HEK293 (cell line): ENCODE measurements at regions not wholly inside any gene's neighbourhood (a gene's known extent, or its start where the extent isn't known, plus 50 kb on each side); places are given as distances from the start of the nearest gene placed in this dataset.

Experiments
- CTCF ChIA-PET: fragments of 350-600 bp; formaldehyde crosslinking; extraction: SDS; loops from one replicate; lab custom pipeline; 2021; ENCODE audit warnings: antibody characterized with exemption; lab: Yijun Ruan, JAX
- POLR2A ChIA-PET: fragments of 300-600 bp; formaldehyde crosslinking; extraction: SDS; loops from one replicate; lab custom pipeline; 2020; ENCODE audit warnings: antibody characterized with exemption, inconsistent platforms; lab: Yijun Ruan, JAX
- H3K27ac ChIP-seq: fragments of 200-500 bp; sonication (Bioruptor generic); 2 replicates; pipeline ENCODE4 v1.5.1; 2014; ENCODE audit warnings: low read depth, low read length, control low read depth, inconsistent platforms; ENCODE audit errors: extremely low read depth
- H3K36me3 ChIP-seq, 2 experiments: fragments of 200-500 bp in 1 of 2; sonication (Bioruptor generic) in 1 of 2; 1 replicate in 1 of 2; 2 replicates in 1 of 2; pipeline ENCODE4 v1.5.1; 2014 to 2017; ENCODE audit warnings: inconsistent platforms in 2 of 2, low read length in 2 of 2; ENCODE audit not compliant: control insufficient read depth in 2 of 2, insufficient read depth in 1 of 2
- H3K4me1 ChIP-seq: fragments of 200-500 bp; sonication (Bioruptor generic); 2 replicates; pipeline ENCODE4 v1.5.1; 2014; ENCODE audit warnings: mild to moderate bottlenecking, low read length, inconsistent platforms; ENCODE audit not compliant: control insufficient read depth, insufficient read depth
- H3K4me3 ChIP-seq: 2 replicates; pipeline ENCODE4 v1.5.1; 2011; ENCODE audit warnings: low read depth, mild to moderate bottlenecking, control low read depth, low read length, moderate library complexity
- H3K9me3 ChIP-seq: fragments of 200-500 bp; sonication (Bioruptor generic); 2 replicates; pipeline ENCODE4 v1.5.1; 2014; ENCODE audit warnings: low read depth, low read length, inconsistent platforms; ENCODE audit not compliant: control insufficient read depth, insufficient read depth
- GLIS2 ChIP-seq: fragments of 450-650 bp; formaldehyde crosslinking; IDR thresholded peaks from 2 replicates; pipeline ENCODE4 v1.5.1; 2016; ENCODE audit warnings: missing biosample characterization, missing genetic modification characterization
- KLF8 ChIP-seq: fragments of 450-650 bp; formaldehyde crosslinking; IDR thresholded peaks from 2 replicates; pipeline ENCODE4 v1.5.1; 2016; ENCODE audit warnings: missing biosample characterization, missing genetic modification characterization
- SALL2 ChIP-seq: fragments of 450-650 bp; formaldehyde crosslinking; IDR thresholded peaks from 2 replicates; pipeline ENCODE4 v1.5.0; 2017; ENCODE audit warnings: missing biosample characterization, mild to moderate bottlenecking, missing genetic modification characterization, borderline replicate concordance
- YY2 ChIP-seq: fragments of 450-650 bp; formaldehyde crosslinking; IDR thresholded peaks from 2 replicates; pipeline ENCODE4 v1.5.1; 2016; ENCODE audit warnings: missing biosample characterization, missing genetic modification characterization
- ZBTB21 ChIP-seq: fragments of 450-650 bp; formaldehyde crosslinking; IDR thresholded peaks from 2 replicates; pipeline ENCODE4 v1.5.1; 2017; ENCODE audit warnings: missing biosample characterization, missing genetic modification characterization
- ZFP69B ChIP-seq: fragments of 450-650 bp; formaldehyde crosslinking; IDR thresholded peaks from 2 replicates; pipeline ENCODE4 v1.5.1; 2016; ENCODE audit warnings: missing biosample characterization, missing genetic modification characterization
- ZNF19 ChIP-seq: fragments of 450-650 bp; formaldehyde crosslinking; IDR thresholded peaks from 2 replicates; pipeline ENCODE4; 2016; ENCODE audit warnings: missing biosample characterization, missing genetic modification characterization, low read depth
- ZNF24 ChIP-seq: fragments of 450-650 bp; formaldehyde crosslinking; IDR thresholded peaks from 2 replicates; pipeline ENCODE4 v1.5.1; 2016; ENCODE audit warnings: missing biosample characterization, missing genetic modification characterization
- ZNF354C ChIP-seq: fragments of 450-650 bp; formaldehyde crosslinking; IDR thresholded peaks from 2 replicates; pipeline ENCODE4 v1.5.1; 2016; ENCODE audit warnings: missing biosample characterization, missing genetic modification characterization, low read depth, borderline replicate concordance
- ZNF530 ChIP-seq: fragments of 450-650 bp; formaldehyde crosslinking; IDR thresholded peaks from 2 replicates; pipeline ENCODE4 v1.5.1; 2016; ENCODE audit warnings: low read depth, missing biosample characterization, missing genetic modification characterization
- ZNF555 ChIP-seq: fragments of 450-650 bp; formaldehyde crosslinking; conservative IDR thresholded peaks from 2 replicates; pipeline ENCODE4 v1.5.1; 2017; ENCODE audit warnings: missing biosample characterization, mild to moderate bottlenecking, missing genetic modification characterization, inconsistent platforms
- ZNF658 ChIP-seq: fragments of 450-650 bp; formaldehyde crosslinking; IDR thresholded peaks from 2 replicates; pipeline ENCODE4; 2016; ENCODE audit warnings: missing biosample characterization, missing genetic modification characterization
- ZNF664 ChIP-seq: fragments of 450-650 bp; formaldehyde crosslinking; IDR thresholded peaks from 2 replicates; pipeline ENCODE4 v1.5.1; 2016; ENCODE audit warnings: missing biosample characterization, missing genetic modification characterization
- ZNF747 ChIP-seq: fragments of 450-650 bp; formaldehyde crosslinking; IDR thresholded peaks from 2 replicates; pipeline ENCODE4 v1.5.1; 2016; ENCODE audit warnings: missing biosample characterization, missing genetic modification characterization
- ZNF776 ChIP-seq: fragments of 450-650 bp; formaldehyde crosslinking; IDR thresholded peaks from 2 replicates; pipeline ENCODE4 v1.5.0; 2017; ENCODE audit warnings: missing biosample characterization, missing genetic modification characterization, borderline replicate concordance
- ZNF777 ChIP-seq: fragments of 450-650 bp; formaldehyde crosslinking; IDR thresholded peaks from 2 replicates; pipeline ENCODE4 v1.5.1; 2017; ENCODE audit warnings: missing biosample characterization, missing genetic modification characterization, borderline replicate concordance
- TF ChIP-seq, protein P1 (sequence below): fragments of 450-650 bp; formaldehyde crosslinking; IDR thresholded peaks from 2 replicates; pipeline ENCODE4 v1.5.1; 2016; ENCODE audit warnings: missing biosample characterization, missing genetic modification characterization
- TF ChIP-seq, protein P2 (sequence below): fragments of 450-650 bp; formaldehyde crosslinking; IDR thresholded peaks from 2 replicates; pipeline ENCODE4 v1.5.1; 2016; ENCODE audit warnings: missing biosample characterization, missing genetic modification characterization
- TF ChIP-seq, protein P3 (sequence below): fragments of 450-650 bp; formaldehyde crosslinking; conservative IDR thresholded peaks from 2 replicates; pipeline ENCODE4 v1.5.1; 2016; ENCODE audit warnings: low read depth, missing biosample characterization, missing genetic modification characterization
- TF ChIP-seq, protein P4 (sequence below): fragments of 450-650 bp; formaldehyde crosslinking; IDR thresholded peaks from 2 replicates; pipeline ENCODE4 v1.5.1; 2017; ENCODE audit warnings: missing biosample characterization, missing genetic modification characterization
- TF ChIP-seq, protein P5 (sequence below): fragments of 450-650 bp; formaldehyde crosslinking; IDR thresholded peaks from 2 replicates; pipeline ENCODE4 v1.5.1; 2017; ENCODE audit warnings: missing biosample characterization, missing genetic modification characterization
- TF ChIP-seq, protein P6 (sequence below): IDR thresholded peaks from 2 replicates; pipeline ENCODE4 v1.6.1; 2011; ENCODE audit warnings: mild to moderate bottlenecking, low read depth, low read length, borderline replicate concordance

DNA sequence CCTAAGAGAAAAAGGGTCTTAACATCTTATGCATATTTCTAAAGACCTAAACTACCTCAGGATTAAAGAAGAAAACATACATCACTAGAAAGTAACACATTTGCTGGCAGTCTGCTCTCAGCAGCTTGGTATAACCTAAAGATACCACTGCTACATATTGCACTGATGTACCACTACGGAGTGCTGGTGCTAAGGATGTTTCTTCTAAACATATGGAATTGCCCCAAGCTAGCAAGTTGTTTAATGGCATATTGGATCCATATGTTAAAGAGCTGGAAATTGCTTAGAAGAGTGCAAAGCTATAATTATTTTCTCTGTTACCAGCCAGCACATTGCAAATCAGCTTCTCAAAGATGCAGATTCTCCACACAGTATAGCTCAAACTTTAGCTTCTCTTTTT is 436.5 kb upstream of the GALNTL6 start (continued):
- TF ChIP-seq ZNF354C (tag by site-specific recombination) = no peak
- TF ChIP-seq, all 188 proteins: peak for 0

DNA sequence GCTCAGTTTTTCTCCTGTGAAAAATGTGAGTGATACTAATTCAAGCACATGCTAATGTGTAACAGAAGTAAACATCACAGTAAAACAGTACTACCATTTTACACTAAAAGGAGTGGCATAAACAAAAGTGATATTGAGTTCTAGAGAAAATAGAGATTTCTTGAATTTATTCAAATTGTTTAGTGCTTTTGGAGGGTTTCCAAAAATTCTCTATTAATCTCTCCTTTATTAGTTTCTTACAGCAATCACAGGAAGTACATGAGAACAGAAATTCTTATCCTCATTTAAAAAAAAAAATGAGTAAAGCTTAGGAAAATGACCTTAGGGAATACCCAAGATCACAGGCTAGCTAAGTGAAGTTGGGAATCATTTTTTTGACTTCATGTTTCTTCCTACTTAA is 459.7 kb upstream of the GALNTL6 start:
- TF ChIP-seq, protein P1, sequence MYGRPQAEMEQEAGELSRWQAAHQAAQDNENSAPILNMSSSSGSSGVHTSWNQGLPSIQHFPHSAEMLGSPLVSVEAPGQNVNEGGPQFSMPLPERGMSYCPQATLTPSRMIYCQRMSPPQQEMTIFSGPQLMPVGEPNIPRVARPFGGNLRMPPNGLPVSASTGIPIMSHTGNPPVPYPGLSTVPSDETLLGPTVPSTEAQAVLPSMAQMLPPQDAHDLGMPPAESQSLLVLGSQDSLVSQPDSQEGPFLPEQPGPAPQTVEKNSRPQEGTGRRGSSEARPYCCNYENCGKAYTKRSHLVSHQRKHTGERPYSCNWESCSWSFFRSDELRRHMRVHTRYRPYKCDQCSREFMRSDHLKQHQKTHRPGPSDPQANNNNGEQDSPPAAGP (tag by site-specific recombination) = no peak
- TF ChIP-seq, protein P2, sequence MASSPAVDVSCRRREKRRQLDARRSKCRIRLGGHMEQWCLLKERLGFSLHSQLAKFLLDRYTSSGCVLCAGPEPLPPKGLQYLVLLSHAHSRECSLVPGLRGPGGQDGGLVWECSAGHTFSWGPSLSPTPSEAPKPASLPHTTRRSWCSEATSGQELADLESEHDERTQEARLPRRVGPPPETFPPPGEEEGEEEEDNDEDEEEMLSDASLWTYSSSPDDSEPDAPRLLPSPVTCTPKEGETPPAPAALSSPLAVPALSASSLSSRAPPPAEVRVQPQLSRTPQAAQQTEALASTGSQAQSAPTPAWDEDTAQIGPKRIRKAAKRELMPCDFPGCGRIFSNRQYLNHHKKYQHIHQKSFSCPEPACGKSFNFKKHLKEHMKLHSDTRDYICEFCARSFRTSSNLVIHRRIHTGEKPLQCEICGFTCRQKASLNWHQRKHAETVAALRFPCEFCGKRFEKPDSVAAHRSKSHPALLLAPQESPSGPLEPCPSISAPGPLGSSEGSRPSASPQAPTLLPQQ (tag by site-specific recombination) = no peak
- TF ChIP-seq KLF8 = no peak
- TF ChIP-seq ZNF747 (tag by site-specific recombination) = no peak
- no peak for TF ChIP-seq ZBTB21 (tag by site-specific recombination)
- no peak for TF ChIP-seq ZNF19 (tag by site-specific recombination)
- TF ChIP-seq ZNF354C (tag by site-specific recombination) = no peak
- TF ChIP-seq ZNF555 (tag by site-specific recombination) = no peak
- TF ChIP-seq SALL2 (tag by site-specific recombination) = no peak
- POLR2A ChIA-PET = no interaction called here
- Histone ChIP-seq H3K4me3 (no peak overlapping the region), H3K36me3 (no peaks in the 10 kb centered on the region), H3K27ac (no peak overlapping the region), H3K4me1 (no peaks in the 10 kb centered on the region), H3K9me3 (no peaks in the 10 kb centered on the region)
- CTCF ChIA-PET = no interaction called here

DNA sequence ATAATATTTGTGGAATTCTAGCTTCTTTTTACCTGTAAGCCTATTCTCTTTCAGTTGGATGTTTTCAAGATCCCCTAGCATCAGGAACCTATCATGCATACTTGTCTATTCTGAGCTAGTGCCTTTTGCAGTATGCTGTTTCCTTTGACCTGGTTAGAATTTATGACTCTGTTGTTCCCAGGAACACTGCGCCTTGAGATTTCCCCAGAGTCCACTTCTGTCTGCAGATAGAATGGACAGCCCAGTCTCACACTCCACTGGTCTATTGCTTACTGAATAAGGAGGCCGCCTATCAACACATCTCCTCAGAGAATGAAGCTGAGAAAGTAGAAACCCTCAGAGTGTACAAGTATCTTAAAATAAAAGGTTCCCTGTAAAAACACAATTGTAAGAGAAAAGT is 465.1 kb upstream of the GALNTL6 start:
- Histone ChIP-seq H3K4me3 (no peak overlapping the region), H3K36me3 (no peaks in the 10 kb centered on the region), H3K4me1 (no peaks in the 10 kb centered on the region), H3K27ac (no peak overlapping the region), H3K9me3 (no peaks in the 10 kb centered on the region)
- CTCF ChIA-PET = no interaction called here
- POLR2A ChIA-PET = no interaction called here
- TF ChIP-seq YY2 (tag by site-specific recombination) (no peak), SALL2 (tag by site-specific recombination) (no peak), ZNF24 (tag by site-specific recombination) (no peak), ZNF658 (tag by site-specific recombination) (no peak), ZNF776 (tag by site-specific recombination) (no peak), ZNF777 (tag by site-specific recombination) (no peak), GLIS2 (tag by site-specific recombination) (no peak), ZFP69B (tag by site-specific recombination) (no peak), ZNF530 (tag by site-specific recombination) (no peak), ZNF664 (no peak)
- TF ChIP-seq, protein P3, sequence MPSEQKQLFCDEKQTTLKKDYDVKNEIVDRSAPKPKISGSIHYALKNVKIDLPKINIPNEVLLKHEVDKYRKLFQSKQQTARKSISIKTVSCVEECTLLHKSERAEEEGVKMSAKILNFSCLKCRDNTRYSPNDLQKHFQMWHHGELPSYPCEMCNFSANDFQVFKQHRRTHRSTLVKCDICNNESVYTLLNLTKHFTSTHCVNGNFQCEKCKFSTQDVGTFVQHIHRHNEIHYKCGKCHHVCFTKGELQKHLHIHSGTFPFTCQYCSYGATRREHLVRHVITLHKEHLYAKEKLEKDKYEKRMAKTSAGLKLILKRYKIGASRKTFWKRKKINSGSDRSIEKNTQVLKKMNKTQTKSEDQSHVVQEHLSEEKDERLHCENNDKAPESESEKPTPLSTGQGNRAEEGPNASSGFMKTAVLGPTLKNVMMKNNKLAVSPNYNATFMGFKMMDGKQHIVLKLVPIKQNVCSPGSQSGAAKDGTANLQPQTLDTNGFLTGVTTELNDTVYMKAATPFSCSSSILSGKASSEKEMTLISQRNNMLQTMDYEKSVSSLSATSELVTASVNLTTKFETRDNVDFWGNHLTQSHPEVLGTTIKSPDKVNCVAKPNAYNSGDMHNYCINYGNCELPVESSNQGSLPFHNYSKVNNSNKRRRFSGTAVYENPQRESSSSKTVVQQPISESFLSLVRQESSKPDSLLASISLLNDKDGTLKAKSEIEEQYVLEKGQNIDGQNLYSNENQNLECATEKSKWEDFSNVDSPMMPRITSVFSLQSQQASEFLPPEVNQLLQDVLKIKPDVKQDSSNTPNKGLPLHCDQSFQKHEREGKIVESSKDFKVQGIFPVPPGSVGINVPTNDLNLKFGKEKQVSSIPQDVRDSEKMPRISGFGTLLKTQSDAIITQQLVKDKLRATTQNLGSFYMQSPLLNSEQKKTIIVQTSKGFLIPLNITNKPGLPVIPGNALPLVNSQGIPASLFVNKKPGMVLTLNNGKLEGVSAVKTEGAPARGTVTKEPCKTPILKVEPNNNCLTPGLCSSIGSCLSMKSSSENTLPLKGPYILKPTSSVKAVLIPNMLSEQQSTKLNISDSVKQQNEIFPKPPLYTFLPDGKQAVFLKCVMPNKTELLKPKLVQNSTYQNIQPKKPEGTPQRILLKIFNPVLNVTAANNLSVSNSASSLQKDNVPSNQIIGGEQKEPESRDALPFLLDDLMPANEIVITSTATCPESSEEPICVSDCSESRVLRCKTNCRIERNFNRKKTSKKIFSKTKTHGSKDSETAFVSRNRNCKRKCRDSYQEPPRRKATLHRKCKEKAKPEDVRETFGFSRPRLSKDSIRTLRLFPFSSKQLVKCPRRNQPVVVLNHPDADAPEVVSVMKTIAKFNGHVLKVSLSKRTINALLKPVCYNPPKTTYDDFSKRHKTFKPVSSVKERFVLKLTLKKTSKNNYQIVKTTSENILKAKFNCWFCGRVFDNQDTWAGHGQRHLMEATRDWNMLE = no peak
- TF ChIP-seq, protein P4, sequence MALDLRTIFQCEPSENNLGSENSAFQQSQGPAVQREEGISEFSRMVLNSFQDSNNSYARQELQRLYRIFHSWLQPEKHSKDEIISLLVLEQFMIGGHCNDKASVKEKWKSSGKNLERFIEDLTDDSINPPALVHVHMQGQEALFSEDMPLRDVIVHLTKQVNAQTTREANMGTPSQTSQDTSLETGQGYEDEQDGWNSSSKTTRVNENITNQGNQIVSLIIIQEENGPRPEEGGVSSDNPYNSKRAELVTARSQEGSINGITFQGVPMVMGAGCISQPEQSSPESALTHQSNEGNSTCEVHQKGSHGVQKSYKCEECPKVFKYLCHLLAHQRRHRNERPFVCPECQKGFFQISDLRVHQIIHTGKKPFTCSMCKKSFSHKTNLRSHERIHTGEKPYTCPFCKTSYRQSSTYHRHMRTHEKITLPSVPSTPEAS = no peak
- TF ChIP-seq, protein P5, sequence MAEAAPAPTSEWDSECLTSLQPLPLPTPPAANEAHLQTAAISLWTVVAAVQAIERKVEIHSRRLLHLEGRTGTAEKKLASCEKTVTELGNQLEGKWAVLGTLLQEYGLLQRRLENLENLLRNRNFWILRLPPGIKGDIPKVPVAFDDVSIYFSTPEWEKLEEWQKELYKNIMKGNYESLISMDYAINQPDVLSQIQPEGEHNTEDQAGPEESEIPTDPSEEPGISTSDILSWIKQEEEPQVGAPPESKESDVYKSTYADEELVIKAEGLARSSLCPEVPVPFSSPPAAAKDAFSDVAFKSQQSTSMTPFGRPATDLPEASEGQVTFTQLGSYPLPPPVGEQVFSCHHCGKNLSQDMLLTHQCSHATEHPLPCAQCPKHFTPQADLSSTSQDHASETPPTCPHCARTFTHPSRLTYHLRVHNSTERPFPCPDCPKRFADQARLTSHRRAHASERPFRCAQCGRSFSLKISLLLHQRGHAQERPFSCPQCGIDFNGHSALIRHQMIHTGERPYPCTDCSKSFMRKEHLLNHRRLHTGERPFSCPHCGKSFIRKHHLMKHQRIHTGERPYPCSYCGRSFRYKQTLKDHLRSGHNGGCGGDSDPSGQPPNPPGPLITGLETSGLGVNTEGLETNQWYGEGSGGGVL (tag by site-specific recombination) = no peak
- TF ChIP-seq, protein P6, sequence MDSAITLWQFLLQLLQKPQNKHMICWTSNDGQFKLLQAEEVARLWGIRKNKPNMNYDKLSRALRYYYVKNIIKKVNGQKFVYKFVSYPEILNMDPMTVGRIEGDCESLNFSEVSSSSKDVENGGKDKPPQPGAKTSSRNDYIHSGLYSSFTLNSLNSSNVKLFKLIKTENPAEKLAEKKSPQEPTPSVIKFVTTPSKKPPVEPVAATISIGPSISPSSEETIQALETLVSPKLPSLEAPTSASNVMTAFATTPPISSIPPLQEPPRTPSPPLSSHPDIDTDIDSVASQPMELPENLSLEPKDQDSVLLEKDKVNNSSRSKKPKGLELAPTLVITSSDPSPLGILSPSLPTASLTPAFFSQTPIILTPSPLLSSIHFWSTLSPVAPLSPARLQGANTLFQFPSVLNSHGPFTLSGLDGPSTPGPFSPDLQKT = no peak
